CD8-positive, alpha-beta memory T cell (primary cell): ENCODE measurements at regions not wholly inside any gene's neighbourhood (a gene's known extent, or its start where the extent isn't known, plus 50 kb on each side); places are given as distances from the start of the nearest gene placed in this dataset.

Experiments
- CTCF ChIA-PET: fragments of 350-600 bp; sonication (Branson Sonifier 250); formaldehyde crosslinking; loops from one replicate; lab custom pipeline; 2021; ENCODE audit warnings: antibody characterized with exemption; lab: Charles Lee
- POLR2A ChIA-PET: fragments of 350-600 bp; sonication (Branson Sonifier 250); formaldehyde crosslinking; loops from one replicate; lab custom pipeline; 2021; ENCODE audit warnings: antibody characterized with exemption; lab: Charles Lee
- DNase-seq, 5 donors: peaks; one replicate each; pipeline versions ENCODE4 v3.0.0 to v3.0.0-alpha.2; 2020 to 2022; ENCODE audit warnings: mixed read lengths in 1 of 5
- H3K27ac ChIP-seq: one replicate; pipeline ENCODE4 v1.7.0; 2013; ENCODE audit warnings: low read depth, mild to moderate bottlenecking, low read length, moderate library complexity
- H3K27me3 ChIP-seq: 2 replicates; pipeline ENCODE4 v1.7.0; 2013; ENCODE audit warnings: low read length, mild to moderate bottlenecking; ENCODE audit not compliant: insufficient read depth, poor library complexity, severe bottlenecking
- H3K36me3 ChIP-seq: 2 replicates; pipeline ENCODE4 v1.7.0; 2013; ENCODE audit warnings: mild to moderate bottlenecking, low read length, moderate library complexity; ENCODE audit not compliant: insufficient read depth
- H3K4me1 ChIP-seq: 2 replicates; pipeline ENCODE4 v1.7.0; 2013; ENCODE audit warnings: mild to moderate bottlenecking, low read length, moderate library complexity; ENCODE audit not compliant: insufficient read depth
- H3K4me3 ChIP-seq: 2 replicates; pipeline ENCODE4 v1.7.0; 2013; ENCODE audit warnings: mild to moderate bottlenecking, low read length
- H3K9me3 ChIP-seq: 2 replicates; pipeline ENCODE4 v1.7.0; 2013; ENCODE audit warnings: mild to moderate bottlenecking, low read length
- H3K27ac Mint-ChIP-seq, 8 donors: one replicate each; pipeline ENCODE4 v1.8.0; 2020 to 2021; ENCODE audit warnings: mixed read lengths in 8 of 8, mild to moderate bottlenecking in 6 of 8, inconsistent platforms in 3 of 8, moderate library complexity in 3 of 8
- H3K27me3 Mint-ChIP-seq, 2 donors: one replicate each; pipeline ENCODE4 v1.8.0; 2020 to 2021; ENCODE audit warnings: mixed read lengths in 2 of 2, mild to moderate bottlenecking in 1 of 2, moderate library complexity in 1 of 2
- H3K36me3 Mint-ChIP-seq, 3 donors: one replicate each; pipeline ENCODE4 v1.8.0; 2020 to 2021; ENCODE audit warnings: mixed read lengths in 3 of 3, inconsistent platforms in 1 of 3, mild to moderate bottlenecking in 1 of 3
- H3K4me1 Mint-ChIP-seq, 3 donors: one replicate each; pipeline ENCODE4 v1.8.0; 2020 to 2021; ENCODE audit warnings: mixed read lengths in 3 of 3, inconsistent platforms in 1 of 3, mild to moderate bottlenecking in 1 of 3
- H3K4me3 Mint-ChIP-seq, 7 donors: one replicate each; pipeline ENCODE4 v1.8.0; 2020 to 2021; ENCODE audit warnings: mixed read lengths in 7 of 7, mild to moderate bottlenecking in 6 of 7, moderate library complexity in 4 of 7, inconsistent platforms in 2 of 7
- H3K9me3 Mint-ChIP-seq, 5 donors: one replicate each; pipeline ENCODE4 v1.8.0; 2020 to 2022; ENCODE audit warnings: mixed read lengths in 5 of 5, mild to moderate bottlenecking in 3 of 5, moderate library complexity in 2 of 5, inconsistent platforms in 1 of 5

DNA sequence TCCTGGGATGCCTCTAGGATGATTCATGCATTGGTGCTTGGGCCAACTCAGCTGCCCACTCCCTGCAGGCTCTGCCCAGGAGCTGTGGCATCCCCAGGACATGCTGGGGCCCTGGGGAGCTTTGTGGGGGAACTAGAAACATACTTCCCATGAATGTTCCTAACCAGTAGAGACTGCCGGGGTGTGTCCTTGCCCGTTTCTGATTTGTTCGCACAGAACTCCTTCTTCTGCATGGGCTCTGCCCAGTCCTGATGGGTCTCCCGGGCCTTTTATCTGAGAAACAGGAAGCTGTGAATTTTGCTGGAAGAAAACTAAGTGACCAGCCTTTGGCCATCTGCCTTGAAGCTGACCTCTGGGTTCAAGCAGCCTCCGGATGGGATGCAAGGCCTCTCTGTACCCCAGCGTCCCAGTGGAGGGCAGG is 71.6 kb upstream of the RNU6ATAC start:
- no peak overlapping the region for H3K4me3 ChIP-seq
- H3K4me1 ChIP-seq, result no peaks in the 10 kb centered on the region
- H3K27me3 Mint-ChIP-seq, result peaks cover 5 to 7% of the 10 kb centered on the region in 2 donors
- no peak for DNase-seq
- POLR2A ChIA-PET, result no interaction called here
- no peak overlapping the region for H3K27ac ChIP-seq
- no peaks in the 10 kb centered on the region for H3K27me3 ChIP-seq
- no peaks in the 10 kb centered on the region for H3K36me3 ChIP-seq
- CTCF ChIA-PET, result no interaction called here
- H3K4me1 Mint-ChIP-seq, result no peaks in the 10 kb centered on the region
- H3K36me3 Mint-ChIP-seq, result no peaks in the 10 kb centered on the region
- no peak overlapping the region for H3K27ac Mint-ChIP-seq
- no peak overlapping the region for H3K4me3 Mint-ChIP-seq
- H3K9me3 ChIP-seq, result no peaks in the 10 kb centered on the region
- H3K9me3 Mint-ChIP-seq, result no peaks in the 10 kb centered on the region

DNA sequence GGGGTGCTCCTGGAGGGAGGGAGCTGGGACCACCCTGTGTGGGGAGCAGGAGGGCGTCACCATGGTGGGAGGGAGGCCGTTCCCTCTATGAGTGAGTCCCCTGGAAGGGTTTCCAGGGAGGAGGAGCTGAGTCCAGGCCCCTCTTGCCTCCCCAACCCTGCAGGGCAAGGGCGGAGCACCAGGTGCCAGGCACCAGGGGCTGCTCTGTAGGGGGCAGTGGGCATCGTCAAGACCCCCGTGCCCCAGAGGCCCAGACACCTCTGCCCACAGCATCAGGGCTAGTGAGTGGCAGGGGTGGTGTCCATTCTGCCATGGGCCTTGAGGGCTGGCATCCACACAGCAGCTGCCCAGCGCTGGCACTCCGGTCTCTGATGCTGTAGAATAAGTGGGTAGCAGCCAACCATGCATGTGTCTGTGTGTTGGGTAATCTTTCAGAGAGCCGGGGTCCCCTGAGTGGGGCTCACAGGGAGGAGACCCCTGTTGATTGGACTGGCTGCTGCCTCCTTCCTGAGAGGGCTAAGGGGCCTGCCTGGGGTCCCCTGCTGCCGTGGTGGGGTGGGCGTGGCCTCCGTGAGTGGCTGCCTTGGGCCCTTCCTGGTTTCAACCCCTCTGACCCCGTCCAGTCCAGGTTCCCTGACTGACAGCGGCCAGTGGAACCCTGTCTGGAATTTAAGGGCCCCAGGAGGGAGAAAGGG is 72.7 kb upstream of the RNU6ATAC start:
- H3K36me3 Mint-ChIP-seq, result no peaks in the 10 kb centered on the region
- no peak for DNase-seq
- H3K4me3 ChIP-seq, result no peak overlapping the region
- peaks cover 9 to 12% of the 10 kb centered on the region in 2 donors for H3K27me3 Mint-ChIP-seq
- H3K27ac Mint-ChIP-seq, result no peak overlapping the region
- CTCF ChIA-PET, result no interaction called here
- no peaks in the 10 kb centered on the region for H3K4me1 Mint-ChIP-seq
- no peaks in the 10 kb centered on the region for H3K4me1 ChIP-seq
- H3K27me3 ChIP-seq, result no peaks in the 10 kb centered on the region
- H3K9me3 ChIP-seq, result no peaks in the 10 kb centered on the region
- H3K36me3 ChIP-seq, result no peaks in the 10 kb centered on the region
- H3K9me3 Mint-ChIP-seq, result no peaks in the 10 kb centered on the region
- no peak overlapping the region for H3K4me3 Mint-ChIP-seq
- POLR2A ChIA-PET, result no interaction called here
- H3K27ac ChIP-seq, result no peak overlapping the region

DNA sequence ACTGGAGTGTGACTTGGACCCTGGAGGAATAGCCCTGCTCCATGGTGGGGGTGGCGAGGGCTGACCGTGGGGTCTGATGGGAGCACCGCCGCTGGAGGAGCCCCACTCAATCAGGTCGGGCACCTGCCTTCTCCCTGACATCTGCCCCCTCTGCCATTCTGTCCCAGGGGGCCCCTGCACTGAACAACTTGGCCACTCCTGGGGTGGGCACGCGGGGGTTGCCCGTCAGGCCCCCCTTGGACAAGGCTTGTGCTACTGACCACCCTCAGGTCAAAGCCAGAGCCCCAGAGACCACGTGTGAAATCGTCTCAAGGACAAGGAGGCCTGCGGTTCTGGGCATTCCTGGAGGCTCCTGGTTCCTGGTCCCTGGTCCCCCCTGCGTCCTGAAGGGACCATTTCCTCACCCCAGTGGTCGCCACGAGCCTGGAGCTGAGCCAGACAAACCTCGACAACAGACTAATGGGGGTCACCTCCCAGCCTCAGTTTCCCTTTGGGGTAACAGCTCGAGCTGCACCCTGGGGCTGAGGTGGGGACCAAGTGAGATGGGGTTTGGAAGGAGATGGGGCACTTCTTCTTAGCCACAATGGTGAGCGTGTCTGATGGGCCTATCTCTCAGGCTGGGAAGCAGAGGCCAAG is 73.4 kb upstream of the RNU6ATAC start:
- no peak for DNase-seq
- H3K4me1 ChIP-seq, result no peaks in the 10 kb centered on the region
- Mint-ChIP-seq H3K9me3 (no peaks in the 10 kb centered on the region), H3K27ac (no peak overlapping the region), H3K27me3 (peaks cover 9% of the 10 kb centered on the region in 2 donors), H3K4me3 (no peak overlapping the region), H3K4me1 (peaks cover 0 to 4% (median 2%) of the 10 kb centered on the region in 3 donors), H3K36me3 (no peaks in the 10 kb centered on the region)
- no peaks in the 10 kb centered on the region for H3K27me3 ChIP-seq
- H3K4me3 ChIP-seq, result no peak overlapping the region
- ChIA-PET POLR2A (no interaction called here), CTCF (no interaction called here)
- H3K27ac ChIP-seq, result no peak overlapping the region
- H3K36me3 ChIP-seq, result no peaks in the 10 kb centered on the region
- H3K9me3 ChIP-seq, result no peaks in the 10 kb centered on the region

DNA sequence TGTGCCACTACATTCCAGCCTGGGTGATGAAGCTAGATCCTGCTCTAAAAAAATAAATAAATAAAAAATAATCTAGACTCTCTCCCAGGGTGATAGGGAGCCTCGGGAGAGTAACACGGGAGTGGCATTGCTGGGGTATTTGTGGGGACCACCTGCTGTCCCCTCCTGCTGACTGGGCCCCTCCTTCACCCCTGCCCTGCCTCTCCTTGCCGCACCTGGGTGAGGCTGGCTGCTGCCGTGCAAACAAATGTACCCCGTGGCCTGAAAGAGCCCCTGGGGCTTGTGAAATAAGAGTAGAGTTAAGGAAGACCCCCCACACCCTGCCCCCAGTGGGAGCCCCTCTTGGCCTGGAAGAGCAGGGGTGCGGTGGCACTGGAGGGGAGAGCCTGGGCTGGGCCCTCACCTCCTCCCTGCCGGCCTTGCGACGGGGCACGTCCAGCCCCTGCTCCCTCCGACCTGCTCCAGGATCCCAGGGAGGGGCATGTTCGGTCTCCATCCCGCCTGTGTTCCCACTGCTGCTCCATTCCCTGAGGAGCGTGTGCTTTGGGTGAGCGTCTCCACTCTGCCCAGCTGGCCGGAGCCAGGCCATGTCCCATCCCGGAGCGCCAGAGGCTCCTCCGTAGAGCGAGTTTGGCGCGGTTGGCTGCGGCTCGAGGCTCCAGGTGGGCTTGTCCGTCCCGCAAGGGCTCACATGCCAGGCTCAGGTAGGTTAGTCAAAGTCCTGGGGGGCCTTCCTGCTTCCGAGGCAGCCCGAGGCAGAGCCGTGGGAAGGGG is 75.0 kb upstream of the RNU6ATAC start:
- CTCF ChIA-PET, result no interaction called here
- POLR2A ChIA-PET, result no interaction called here
- H3K4me1 ChIP-seq, result no peaks in the 10 kb centered on the region
- H3K4me3 Mint-ChIP-seq, result no peak overlapping the region
- H3K27me3 ChIP-seq, result no peaks in the 10 kb centered on the region
- H3K27me3 Mint-ChIP-seq, result peaks cover 9% of the 10 kb centered on the region in 2 donors
- no peaks in the 10 kb centered on the region for H3K9me3 ChIP-seq
- no peak overlapping the region for H3K27ac ChIP-seq
- H3K9me3 Mint-ChIP-seq, result no peaks in the 10 kb centered on the region
- no peaks in the 10 kb centered on the region for H3K36me3 ChIP-seq
- H3K27ac Mint-ChIP-seq, result no peak overlapping the region
- no peaks in the 10 kb centered on the region for H3K36me3 Mint-ChIP-seq
- H3K4me3 ChIP-seq, result no peak overlapping the region
- peaks cover 9 to 13% (median 10%) of the 10 kb centered on the region in 3 donors for H3K4me1 Mint-ChIP-seq
- no peak for DNase-seq

DNA sequence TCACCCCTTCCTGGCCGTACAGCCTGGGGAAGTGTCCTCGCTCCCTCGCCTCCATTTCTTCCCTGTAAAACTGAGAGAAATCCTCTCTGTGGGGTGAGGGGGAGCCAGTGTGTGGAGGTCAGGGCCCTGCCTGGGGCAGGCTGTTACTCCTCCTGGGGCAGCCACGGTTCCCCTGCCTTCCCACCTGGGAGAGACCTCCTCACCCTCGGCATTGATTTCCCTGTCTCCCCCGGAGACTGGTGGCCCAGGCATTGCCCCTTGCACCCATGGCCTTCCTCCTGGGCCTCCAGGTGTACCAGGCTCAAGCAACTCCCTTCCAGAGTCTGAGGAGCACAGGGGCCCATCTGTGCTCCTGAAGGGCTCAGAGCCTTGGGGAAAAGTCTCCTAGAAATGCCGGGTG is 75.6 kb upstream of the RNU6ATAC start:
- H3K27ac ChIP-seq, result no peak overlapping the region
- CTCF ChIA-PET, result no interaction called here
- no peaks in the 10 kb centered on the region for H3K27me3 ChIP-seq
- Mint-ChIP-seq H3K4me3 (no peak overlapping the region), H3K27me3 (peaks cover 9% of the 10 kb centered on the region in 2 donors), H3K9me3 (no peaks in the 10 kb centered on the region), H3K27ac (peak overlapping the region in 1 of 8 donors; percentile 33), H3K36me3 (no peaks in the 10 kb centered on the region), H3K4me1 (peaks cover 9 to 13% (median 10%) of the 10 kb centered on the region in 3 donors)
- no peak overlapping the region for H3K4me3 ChIP-seq
- no peaks in the 10 kb centered on the region for H3K9me3 ChIP-seq
- no peaks in the 10 kb centered on the region for H3K4me1 ChIP-seq
- no peak for DNase-seq
- H3K36me3 ChIP-seq, result no peaks in the 10 kb centered on the region
- POLR2A ChIA-PET, result no interaction called here

- Mint-ChIP-seq H3K36me3 (no peaks in the 10 kb centered on the region), H3K4me1 (peaks cover 9 to 13% (median 12%) of the 10 kb centered on the region in 3 donors), H3K27me3 (peaks cover 9% of the 10 kb centered on the region in 2 donors), H3K27ac (no peak overlapping the region), H3K9me3 (no peaks in the 10 kb centered on the region), H3K4me3 (no peak overlapping the region)
- Histone ChIP-seq H3K4me3 (no peak overlapping the region), H3K36me3 (no peaks in the 10 kb centered on the region), H3K27ac (no peak overlapping the region), H3K4me1 (no peaks in the 10 kb centered on the region), H3K9me3 (no peaks in the 10 kb centered on the region), H3K27me3 (no peaks in the 10 kb centered on the region)
- ChIA-PET CTCF (no interaction called here), POLR2A (no interaction called here)
- no peak for DNase-seq
Measured at GRCh38 chr9:134240361-134240760, 76.0 kb upstream of the RNU6ATAC start.

- CTCF ChIA-PET, result no interaction called here
- H3K4me1 Mint-ChIP-seq, result peaks cover 9 to 13% (median 12%) of the 10 kb centered on the region in 3 donors
- no peak overlapping the region for H3K27ac ChIP-seq
Measured at GRCh38 chr9:134242706-134243105, 78.3 kb upstream of the RNU6ATAC start.

More at GRCh38 chr9:134242706-134243105, 78.3 kb upstream of the RNU6ATAC start:
- Mint-ChIP-seq H3K27ac (no peak overlapping the region), H3K36me3 (peaks cover 0 to 4% (median 0%) of the 10 kb centered on the region in 3 donors), H3K9me3 (peaks cover 0 to 8% (median 5%) of the 10 kb centered on the region in 5 donors), H3K27me3 (peaks cover 9% of the 10 kb centered on the region in 2 donors), H3K4me3 (no peak overlapping the region)
- Histone ChIP-seq H3K4me1 (no peaks in the 10 kb centered on the region), H3K4me3 (no peak overlapping the region), H3K27me3 (no peaks in the 10 kb centered on the region), H3K36me3 (no peaks in the 10 kb centered on the region), H3K9me3 (no peaks in the 10 kb centered on the region)
- POLR2A ChIA-PET, result no interaction called here
- no peak for DNase-seq
